Heart left ventricle (tissue), 16 donors: ENCODE measurements at regions not wholly inside any gene's neighbourhood (a gene's known extent, or its start where the extent isn't known, plus 50 kb on each side); places are given as distances from the start of the nearest gene placed in this dataset.

Experiments used
- ATAC-seq, 4 donors: fragments of 200-7000 bp; cut with Tn5 transposase; one replicate each; pipeline ENCODE4 v1.9.1; 2020 to 2022; ENCODE audit warnings: moderate library complexity in 4 of 4, mild to moderate bottlenecking in 3 of 4, moderate number of reproducible peaks in 1 of 4
- DNase-seq, 5 donors: peaks; one replicate each; pipeline ENCODE4 v3.0.0-alpha.2; 2020
- H3K27ac ChIP-seq, 12 donors: fragments of 200-600 bp; sonication (generic) in 4 of 12; one replicate each; pipeline versions ENCODE4 v1.5.0 to v1.8.0; 2016 to 2022; ENCODE audit warnings: mild to moderate bottlenecking in 2 of 12
- H3K27me3 ChIP-seq, 9 donors: fragments of 200-600 bp; sonication (generic) in 2 of 9; one replicate each; pipeline versions ENCODE4 v1.5.1 to v1.8.0; 2016 to 2022; ENCODE audit warnings: mild to moderate bottlenecking in 3 of 9
- H3K36me3 ChIP-seq, 9 donors: fragments of 200-600 bp; sonication (generic) in 2 of 9; one replicate each; pipeline versions ENCODE4 v1.5.0 to v1.8.0; 2018 to 2022; ENCODE audit warnings: mild to moderate bottlenecking in 2 of 9
- H3K4me1 ChIP-seq, 12 donors: fragments of 200-600 bp; sonication (generic) in 4 of 12; one replicate each; pipeline versions ENCODE4 v1.5.0 to v1.8.0; 2016 to 2022; ENCODE audit warnings: mild to moderate bottlenecking in 3 of 12
- H3K4me3 ChIP-seq, 12 donors: fragments of 200-600 bp; sonication (generic) in 4 of 12; one replicate each; pipeline versions ENCODE4 v1.5.0 to v1.8.0; 2017 to 2022; ENCODE audit warnings: mild to moderate bottlenecking in 9 of 12, moderate library complexity in 4 of 12
- H3K9me3 ChIP-seq, 12 donors: fragments of 200-600 bp; sonication (generic) in 4 of 12; one replicate each; pipeline versions ENCODE4 v1.5.0 to v1.8.0; 2016 to 2022; ENCODE audit warnings: mild to moderate bottlenecking in 1 of 12
- CTCF ChIP-seq, 12 donors: fragments of 200-600 bp; sonication (generic) in 4 of 12; IDR thresholded peaks; one replicate each; pipeline versions ENCODE4 v1.5.0 to v1.8.0; 2018 to 2022; ENCODE audit warnings: antibody characterized with exemption in 12 of 12, mild to moderate bottlenecking in 5 of 12
- POLR2A ChIP-seq, 2 donors: fragments of 450-650 bp; IDR thresholded peaks; one replicate each; pipeline ENCODE4 v1.6.1; 2017; ENCODE audit warnings: antibody characterized with exemption in 2 of 2, mild to moderate bottlenecking in 2 of 2, moderate library complexity in 2 of 2
- WGBS, 4 donors: extraction: QIAGEN DNeasy Blood & Tissue Kit in 2 of 4; methylation state at CpG; one replicate each; pipeline versions ENCODE4 v1.1.5 to v1.1.7; 2013 to 2018; 5-methylcytosine and 5-hydroxymethylcytosine counted together
- intact Hi-C, 10 donors: fragments of 100-400 bp; cut with DNase I; formaldehyde crosslinking; loops; one replicate each; pipeline versions ENCODE4 v1.11.1 to v1.14.2; 2022
- donor health status: ischemic (EF 13 %, LVEDD 7.1; RV severe dilation, severe dysfunction).
- donor health status: healthy with polysubstance abuse.
- donor health status: DM: no; HTN: yes; CAD: no.
- donor health status: DM: no; HTN: no; CAD: no.
- donor health status: ischemic (EF 25% LVEDD 6.9; RV normal size, moderate dysfunction).
- donor health status: ischemic (EF 25% LVEDD 5.7; RV mildly dilated, moderate dysfunction).
- donor health status: healthy.
- donor health status: DM: yes; HTN: yes; CAD: no.
- donor health status: ischemic (EF 35%, LVEDD 5.7; RV mildly dilated, moderate dysfunction).
- donor health status: nonischemic (EF 11% LVEDD 7.7; RV severe dilation, severe dysfunction).
- donor health status: DM: yes; HTN: yes; CAD: no.
- donor health status: PGD.
- donor health status: ischemic (EF 29% LVEDD 5.4; RV normal size, mild dysfunction).
- donor health status: nonischemic (EF 23%, LVEDD 6.1; RV moderate dilation, normal function).

DNA sequence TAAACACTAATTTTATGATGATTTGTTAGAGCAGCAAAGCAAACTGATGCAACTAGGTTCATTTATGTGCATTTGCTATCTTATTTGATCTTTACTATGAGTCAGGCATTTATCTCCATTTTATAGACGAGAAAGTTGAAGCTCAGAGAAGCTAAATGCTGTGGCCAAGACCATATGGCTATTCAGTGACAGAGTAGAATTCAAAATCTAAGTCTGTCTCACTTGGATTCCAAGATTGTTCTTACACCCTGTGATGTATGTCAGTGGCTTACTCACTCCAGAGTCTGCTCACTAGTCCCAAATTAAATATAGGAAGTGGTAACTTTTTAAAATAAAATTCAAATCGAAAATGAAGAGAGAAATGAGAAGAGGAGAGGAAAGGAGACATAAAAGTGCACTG, 114.0 kb upstream of the DDX18 start:
- H3K27ac ChIP-seq = no peak overlapping the region
- no peaks in the 10 kb centered on the region for H3K9me3 ChIP-seq
- ATAC-seq (no peak), DNase-seq (no peak)
- no peaks in the 10 kb centered on the region for H3K36me3 ChIP-seq
- no peaks in the 10 kb centered on the region for H3K4me1 ChIP-seq
- H3K27me3 ChIP-seq = no peaks in the 10 kb centered on the region
- 41 to 52% (median 45%) methylated on average over 2 of the region's 2 CpGs for WGBS, 4 donors
- no peak overlapping the region for H3K4me3 ChIP-seq
- TF ChIP-seq POLR2A (IDR thresholded peaks at IDR 0.05) (no peak), CTCF (IDR thresholded peaks at IDR 0.05) (no peak)
- intact Hi-C loops = no loop called here

- no peak for ATAC-seq
- H3K27me3 ChIP-seq = no peaks in the 10 kb centered on the region
- H3K4me1 ChIP-seq = no peaks in the 10 kb centered on the region
- DNase-seq = no peak
- 88 to 92% (median 90%) methylated on average over 2 of the region's 2 CpGs for WGBS, 4 donors
- H3K9me3 ChIP-seq = no peaks in the 10 kb centered on the region
- H3K27ac ChIP-seq = no peak overlapping the region
- TF ChIP-seq POLR2A (IDR thresholded peaks at IDR 0.05) (no peak), CTCF (IDR thresholded peaks at IDR 0.05) (no peak)
- intact Hi-C loops = no loop called here
- no peak overlapping the region for H3K4me3 ChIP-seq
- no peaks in the 10 kb centered on the region for H3K36me3 ChIP-seq
Measured at GRCh38 chr2:117701365-117701764, 113.1 kb upstream of the DDX18 start.

DNA sequence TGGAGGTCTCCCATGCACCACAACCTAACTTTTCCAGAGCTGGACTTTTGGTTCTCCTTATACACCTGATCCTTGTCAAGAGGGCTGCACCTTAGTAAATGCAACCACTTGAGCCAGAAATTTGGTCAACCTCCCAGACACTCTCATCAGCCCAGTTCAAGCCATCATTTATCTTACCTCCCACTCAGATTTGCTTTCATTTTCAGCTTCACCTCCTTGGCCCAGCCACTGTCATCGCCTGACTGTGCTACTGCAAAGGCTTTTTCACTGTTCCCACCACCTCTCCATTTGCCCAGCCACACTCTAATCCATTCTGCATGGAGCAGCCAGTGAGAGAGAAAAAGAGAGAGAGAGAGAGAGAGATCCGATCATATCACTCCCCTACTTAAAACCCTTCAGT, 112.4 kb upstream of the DDX18 start:
- Histone ChIP-seq H3K9me3 (no peaks in the 10 kb centered on the region), H3K4me1 (no peaks in the 10 kb centered on the region), H3K36me3 (no peaks in the 10 kb centered on the region), H3K27ac (no peak overlapping the region), H3K4me3 (no peak overlapping the region), H3K27me3 (no peaks in the 10 kb centered on the region)
- DNase-seq (no peak), ATAC-seq (no peak)
- TF ChIP-seq POLR2A (IDR thresholded peaks at IDR 0.05) = no peak
- TF ChIP-seq CTCF (IDR thresholded peaks at IDR 0.05) = no peak
- intact Hi-C loops = no loop called here
- 62 to 70% (median 64%) methylated on average over 2 of the region's 2 CpGs for WGBS, 4 donors

DNA sequence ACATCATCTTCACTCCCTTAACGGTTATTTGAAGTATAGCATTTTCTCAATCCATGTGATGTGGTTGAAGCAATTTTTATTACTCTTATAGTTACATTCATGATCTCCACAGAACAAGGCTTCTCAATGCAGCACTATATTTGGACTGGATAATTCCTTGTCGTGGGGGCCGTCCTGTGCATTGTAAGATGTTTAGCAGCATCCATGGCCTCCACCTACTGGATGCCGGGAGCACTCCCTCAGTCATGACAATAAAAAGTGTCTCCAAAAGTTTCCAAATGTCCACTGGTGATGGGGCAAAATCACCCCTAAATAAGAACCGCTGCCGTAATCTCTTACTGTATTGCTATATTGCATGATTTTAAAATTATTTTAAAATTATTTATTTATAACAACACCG, 110.6 kb upstream of the DDX18 start:
- TF ChIP-seq CTCF (IDR thresholded peaks at IDR 0.05) = no peak
- TF ChIP-seq POLR2A (IDR thresholded peaks at IDR 0.05) = no peak
- Histone ChIP-seq H3K4me1 (no peaks in the 10 kb centered on the region), H3K9me3 (no peaks in the 10 kb centered on the region), H3K27me3 (no peaks in the 10 kb centered on the region), H3K27ac (no peak overlapping the region), H3K36me3 (no peaks in the 10 kb centered on the region), H3K4me3 (no peak overlapping the region)
- intact Hi-C loops = no loop called here
- WGBS, 4 donors = 76 to 83% (median 80%) methylated on average over 7 of the region's 7 CpGs
- DNase-seq (no peak), ATAC-seq (no peak)
